Nephron progenitor cell (in vitro differentiated cells): ENCODE measurements at regions not wholly inside any gene's neighbourhood (a gene's known extent, or its start where the extent isn't known, plus 50 kb on each side); places are given as distances from the start of the nearest gene placed in this dataset.
A peak's percentile ranks its signal among the peaks of the same experiment; 100 is the strongest.

Experiments
- DNase-seq: peaks from one replicate; pipeline ENCODE4 v3.0.0; 2021
- H3K27ac Mint-ChIP-seq: 2 replicates; pipeline ENCODE4 v1.8.0; 2021; ENCODE audit warnings: mild to moderate bottlenecking, moderate library complexity, mixed read lengths
- H3K27me3 Mint-ChIP-seq: 2 replicates; pipeline ENCODE4 v1.8.0; 2021; ENCODE audit warnings: mild to moderate bottlenecking, low read depth, mixed read lengths; ENCODE audit not compliant: poor library complexity
- H3K36me3 Mint-ChIP-seq: 2 replicates; pipeline ENCODE4 v1.8.0; 2021; ENCODE audit warnings: low read depth, mixed read lengths
- H3K4me1 Mint-ChIP-seq: 2 replicates; pipeline ENCODE4 v1.8.0; 2021; ENCODE audit warnings: mixed read lengths
- H3K4me3 Mint-ChIP-seq: 2 replicates; pipeline ENCODE4 v1.8.0; 2021; ENCODE audit warnings: mild to moderate bottlenecking, moderate library complexity, mixed read lengths
- H3K9me3 Mint-ChIP-seq: 2 replicates; pipeline ENCODE4 v1.8.0; 2021; ENCODE audit warnings: mild to moderate bottlenecking, moderate library complexity, mixed read lengths
- CTCF ChIP-seq: fragments of 200-600 bp; sonication (generic); IDR thresholded peaks from 2 replicates; pipeline ENCODE4 v1.5.0; 2021; ENCODE audit warnings: antibody characterized with exemption

DNA sequence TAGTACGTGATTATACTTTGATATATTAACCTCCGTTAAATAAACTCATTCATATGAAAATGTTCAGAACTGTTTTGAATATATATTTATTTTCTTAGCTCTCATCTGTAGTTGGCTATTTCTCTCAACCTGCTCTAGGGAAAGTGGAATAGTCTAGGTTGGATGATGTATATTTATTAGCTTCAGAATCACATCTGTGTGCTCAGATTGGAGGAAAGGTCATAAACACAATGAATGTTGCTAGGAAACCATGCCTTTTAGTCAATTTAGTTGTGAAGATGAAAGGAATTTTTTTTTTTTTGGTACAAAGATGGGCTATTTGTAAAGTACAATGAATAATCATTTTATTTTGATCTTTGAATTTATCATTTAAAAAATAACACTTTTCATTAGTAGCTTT lies 439.1 kb downstream of the FOXG1 start:
- Mint-ChIP-seq H3K4me3 (no peak overlapping the region), H3K9me3 (no peaks in the 10 kb centered on the region), H3K36me3 (no peaks in the 10 kb centered on the region), H3K4me1 (no peaks in the 10 kb centered on the region), H3K27ac (no peak overlapping the region), H3K27me3 (no peaks in the 10 kb centered on the region)
- no peak for DNase-seq
- TF ChIP-seq CTCF: no peak

DNA sequence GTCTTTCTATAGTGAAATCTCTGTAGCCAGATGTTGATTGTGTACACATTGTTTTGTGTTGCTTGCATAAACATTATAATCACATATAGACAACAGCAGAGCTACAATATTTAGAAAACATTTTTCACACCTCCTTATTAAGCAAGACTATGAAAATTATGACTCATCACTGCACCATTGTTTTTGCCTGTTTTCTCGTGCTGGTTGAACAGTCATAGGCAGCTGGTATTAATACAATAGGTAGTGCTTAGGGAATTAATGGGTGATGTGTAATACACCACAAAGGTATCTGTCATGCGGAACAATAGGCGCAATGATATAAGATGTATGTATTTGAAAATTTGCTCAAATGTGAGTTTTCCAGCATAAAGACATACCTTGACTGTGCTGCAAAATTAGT lies 449.3 kb downstream of the FOXG1 start:
- no peak for TF ChIP-seq CTCF
- no peak overlapping the region for H3K27ac Mint-ChIP-seq
- peaks cover 12% of the 10 kb centered on the region for H3K4me1 Mint-ChIP-seq
- peaks cover 4% of the 10 kb centered on the region for H3K27me3 Mint-ChIP-seq
- no peaks in the 10 kb centered on the region for H3K9me3 Mint-ChIP-seq
- H3K4me3 Mint-ChIP-seq: no peak overlapping the region
- no peak for DNase-seq
- no peaks in the 10 kb centered on the region for H3K36me3 Mint-ChIP-seq

DNA sequence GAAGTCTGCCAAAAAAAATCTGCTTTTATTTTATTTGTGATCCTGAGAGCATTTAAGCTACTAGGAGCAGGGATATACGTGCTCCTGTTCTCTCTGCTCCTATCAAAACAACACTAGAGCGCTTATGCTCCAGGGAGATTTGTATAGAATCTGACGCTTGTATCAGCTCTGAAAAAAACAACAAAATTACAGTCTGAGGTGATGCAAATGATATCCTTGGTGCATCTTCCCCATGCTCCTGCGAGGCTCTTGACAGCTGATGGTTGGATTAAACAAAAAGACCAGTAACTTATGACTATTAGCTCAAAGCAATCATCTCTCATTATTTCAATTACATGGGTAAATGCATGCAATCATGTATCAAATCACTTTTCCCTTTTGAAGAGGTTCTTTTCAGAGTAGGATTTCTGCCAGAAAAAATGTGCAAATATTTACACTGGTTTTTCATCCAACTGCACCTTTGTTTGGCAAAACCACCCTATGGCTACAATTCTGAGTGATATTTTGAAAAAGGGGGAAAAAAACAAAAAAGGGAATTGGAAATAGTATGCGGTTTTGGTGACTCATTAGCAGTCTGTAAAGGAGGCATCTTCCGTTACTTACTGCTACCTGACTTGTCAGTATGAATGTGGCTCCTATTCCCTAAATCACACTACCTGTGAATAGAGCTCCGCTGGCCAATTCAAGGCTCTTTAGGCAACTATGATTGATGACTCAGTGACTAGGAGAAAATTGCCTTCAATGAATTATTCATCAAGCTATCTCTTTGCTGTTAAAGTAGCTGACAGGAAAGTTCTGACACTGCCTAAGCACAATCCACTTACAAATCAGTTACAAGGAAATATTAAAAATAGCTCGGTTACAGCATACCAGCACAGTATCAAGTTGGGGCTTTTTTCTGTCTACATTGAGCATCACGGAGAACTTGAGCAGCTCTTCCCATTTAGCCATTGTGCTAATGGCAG lies 450.0 kb downstream of the FOXG1 start:
- DNase-seq: no peak
- Mint-ChIP-seq H3K27me3 (peaks cover 7% of the 10 kb centered on the region), H3K9me3 (no peaks in the 10 kb centered on the region), H3K4me1 (peaks cover 12% of the 10 kb centered on the region), H3K27ac (no peak overlapping the region), H3K4me3 (no peak overlapping the region), H3K36me3 (no peaks in the 10 kb centered on the region)
- TF ChIP-seq CTCF: no peak

- no peaks in the 10 kb centered on the region for H3K9me3 Mint-ChIP-seq
- H3K4me1 Mint-ChIP-seq: peaks cover 12% of the 10 kb centered on the region
- no peaks in the 10 kb centered on the region for H3K36me3 Mint-ChIP-seq
- no peak overlapping the region for H3K27ac Mint-ChIP-seq
- no peak for DNase-seq
- H3K27me3 Mint-ChIP-seq: peaks cover 10% of the 10 kb centered on the region
- no peak for TF ChIP-seq CTCF
- H3K4me3 Mint-ChIP-seq: no peak overlapping the region
Measured at GRCh38 chr14:29217813-29218450, 451.3 kb downstream of the FOXG1 start.

DNA sequence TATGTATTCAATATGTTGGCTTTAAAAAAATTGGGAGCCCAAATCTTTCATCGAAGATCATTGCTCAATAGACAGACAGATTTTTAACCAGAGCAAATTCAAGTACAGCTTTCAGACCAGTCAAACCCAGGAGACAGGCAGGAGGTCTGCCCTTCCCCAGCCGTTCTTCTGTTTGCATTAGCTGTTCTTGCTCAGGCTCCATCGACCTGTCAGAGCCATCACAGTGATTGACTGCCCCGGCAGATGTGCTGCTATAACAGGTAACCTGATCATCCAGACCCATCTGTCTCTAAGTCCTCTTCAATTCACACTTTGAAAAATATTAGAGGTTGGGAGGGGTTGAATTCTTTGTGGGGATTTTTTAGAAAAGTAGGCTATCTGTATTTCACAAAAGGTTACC lies 453.5 kb downstream of the FOXG1 start:
- H3K36me3 Mint-ChIP-seq: no peaks in the 10 kb centered on the region
- peaks cover 12% of the 10 kb centered on the region for H3K4me1 Mint-ChIP-seq
- no peaks in the 10 kb centered on the region for H3K9me3 Mint-ChIP-seq
- peaks cover 13% of the 10 kb centered on the region for H3K27me3 Mint-ChIP-seq
- TF ChIP-seq CTCF: no peak
- H3K27ac Mint-ChIP-seq: no peak overlapping the region
- DNase-seq: peak; percentile 39
- no peak overlapping the region for H3K4me3 Mint-ChIP-seq
